SK-N-MC (cell line): ENCODE measurements at regions not wholly inside any gene's neighbourhood (a gene's known extent, or its start where the extent isn't known, plus 50 kb on each side); places are given as distances from the start of the nearest gene placed in this dataset.
"Not testable (repeated sequence)": the region's sequence is repeated elsewhere in the genome, so short reads cannot be mapped to it uniquely, and the experiment has no call there.

Source experiments
- EZH2 ChIP-seq: fragments of 200-600 bp; sonication (generic); IDR thresholded peaks from one replicate; pipeline ENCODE4 v1.6.1; 2017; ENCODE audit warnings: antibody characterized with exemption
- FOXP2 ChIP-seq: optimal IDR thresholded peaks from 2 replicates; pipeline ENCODE3; 2011; ENCODE audit warnings: mild to moderate bottlenecking, moderate library complexity; ENCODE audit not compliant: insufficient read depth; ENCODE audit errors: extremely low read length, control extremely low read depth
- POLR2AphosphoS5 ChIP-seq: IDR thresholded peaks from 2 replicates; pipeline ENCODE4 v1.6.1; 2012; ENCODE audit warnings: mild to moderate bottlenecking, low read depth, low read length, borderline replicate concordance

GRCh38 chr7:150135620-150136190, 187.4 kb upstream of the LRRC61 start:
- not testable (repeated sequence) for TF ChIP-seq POLR2AphosphoS5, FOXP2, EZH2
